ENCODE measurements at regions not wholly inside any gene's neighbourhood (a gene's known extent, or its start where the extent isn't known, plus 50 kb on each side); places are given as distances from the start of the nearest gene placed in this dataset.

DNA sequence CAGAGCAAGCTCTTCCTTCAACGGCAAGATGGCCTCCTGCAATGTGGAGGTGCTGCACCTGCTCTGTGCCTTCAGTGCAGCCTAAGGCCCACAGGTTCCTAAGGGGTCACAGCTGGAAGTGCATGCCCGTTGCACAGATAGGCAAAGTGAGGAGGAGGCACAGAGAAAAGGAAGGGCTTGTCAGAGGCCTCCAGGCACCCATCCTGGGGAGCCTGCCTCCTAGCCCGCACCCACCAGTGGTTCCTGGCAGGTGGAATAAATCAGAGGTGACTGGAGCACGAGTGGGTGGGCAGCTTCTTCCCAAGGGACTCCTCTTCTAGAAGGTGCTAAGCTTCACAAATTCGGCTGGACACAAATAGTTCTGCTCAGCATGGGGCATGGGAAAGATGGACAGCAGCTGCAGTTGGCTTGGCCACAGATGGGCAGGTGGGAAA, 52.8 kb upstream of the STXBP1 start:
- TF ChIP-seq, protein P1, sequence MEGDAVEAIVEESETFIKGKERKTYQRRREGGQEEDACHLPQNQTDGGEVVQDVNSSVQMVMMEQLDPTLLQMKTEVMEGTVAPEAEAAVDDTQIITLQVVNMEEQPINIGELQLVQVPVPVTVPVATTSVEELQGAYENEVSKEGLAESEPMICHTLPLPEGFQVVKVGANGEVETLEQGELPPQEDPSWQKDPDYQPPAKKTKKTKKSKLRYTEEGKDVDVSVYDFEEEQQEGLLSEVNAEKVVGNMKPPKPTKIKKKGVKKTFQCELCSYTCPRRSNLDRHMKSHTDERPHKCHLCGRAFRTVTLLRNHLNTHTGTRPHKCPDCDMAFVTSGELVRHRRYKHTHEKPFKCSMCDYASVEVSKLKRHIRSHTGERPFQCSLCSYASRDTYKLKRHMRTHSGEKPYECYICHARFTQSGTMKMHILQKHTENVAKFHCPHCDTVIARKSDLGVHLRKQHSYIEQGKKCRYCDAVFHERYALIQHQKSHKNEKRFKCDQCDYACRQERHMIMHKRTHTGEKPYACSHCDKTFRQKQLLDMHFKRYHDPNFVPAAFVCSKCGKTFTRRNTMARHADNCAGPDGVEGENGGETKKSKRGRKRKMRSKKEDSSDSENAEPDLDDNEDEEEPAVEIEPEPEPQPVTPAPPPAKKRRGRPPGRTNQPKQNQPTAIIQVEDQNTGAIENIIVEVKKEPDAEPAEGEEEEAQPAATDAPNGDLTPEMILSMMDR (IDR thresholded peaks at IDR 0.05) = no peak
- TF ChIP-seq POLR2AphosphoS5 (IDR thresholded peaks at IDR 0.05) (no peak), POLR2A (IDR thresholded peaks at IDR 0.05) (no peak), EP300 (IDR thresholded peaks at IDR 0.05) (no peak)
- H3K27me3 ChIP-seq = no peaks in the 10 kb centered on the region

DNA sequence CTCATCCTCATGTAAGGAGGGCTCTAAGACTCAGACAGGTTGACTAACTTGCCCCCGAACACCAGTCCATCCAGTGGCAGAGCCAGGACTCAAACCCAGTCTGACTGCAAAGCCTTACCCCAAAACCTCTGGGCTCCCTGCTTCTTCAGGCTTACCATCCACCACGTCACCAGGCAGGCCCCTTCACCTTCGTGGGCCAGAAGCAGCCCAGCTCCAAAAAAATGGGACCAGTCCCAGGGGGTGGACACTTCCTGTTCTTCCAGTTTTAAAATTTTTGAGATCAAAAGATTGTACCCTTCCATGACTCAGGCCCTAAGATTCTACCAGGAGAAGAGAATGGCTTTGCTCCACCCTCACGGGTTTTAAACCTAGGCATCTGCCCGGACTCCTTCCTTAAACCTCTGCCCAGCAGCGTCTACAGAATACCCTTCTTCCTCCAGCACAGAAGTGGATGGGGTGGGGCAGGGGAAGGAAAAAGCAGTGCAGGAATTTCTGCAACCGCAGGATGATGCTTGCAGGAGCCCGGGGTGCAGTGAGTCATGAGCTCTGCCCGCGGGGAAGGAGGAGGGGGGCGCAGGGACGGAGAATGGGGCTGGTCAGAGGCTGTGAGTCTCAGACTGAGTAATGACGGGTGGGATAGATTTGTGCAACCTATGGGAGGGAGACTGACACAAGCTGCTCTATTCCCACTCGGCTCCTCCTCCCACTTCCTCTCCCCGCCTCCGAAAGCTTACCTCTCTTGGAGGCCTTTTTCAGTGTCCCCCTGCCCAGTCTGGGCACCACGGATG, 50.4 kb upstream of the STXBP1 start:
- Histone ChIP-seq H3K4me3 (no peak overlapping the region), H3K9me3 (no peaks in the 10 kb centered on the region), H3K27me3 (no peaks in the 10 kb centered on the region), H3K27ac (peak overlapping the region; percentile 78 to 99 (median 85)), H3K4me1 (peaks cover 87 to 100% (median 95%) of the 10 kb centered on the region in 4 donors), H3K36me3 (peaks cover 14 to 49% (median 32%) of the 10 kb centered on the region in 4 donors)
- TF ChIP-seq POLR2A (IDR thresholded peaks at IDR 0.05) (no peak), POLR2AphosphoS5 (IDR thresholded peaks at IDR 0.05) (peak in 2 of 3 donors; percentile 3 to 76)
- peak; percentile 71 to 91 for DNase-seq
- WGBS, 5 donors = 25 to 30% (median 28%) methylated on average over 17 of the region's 17 CpGs
- intact Hi-C loops (cut with DNase I; ENCODE audit: low total_unique reads) = no loop called here

More for the DNA sequence above, 52.8 kb upstream of the STXBP1 start:
- Histone ChIP-seq H3K4me3 (no peak overlapping the region), H3K9me3 (no peaks in the 10 kb centered on the region), H3K27ac (peak overlapping the region in 4 of 5 donors; percentile 85 to 99 (median 88)), H3K36me3 (peaks cover 10 to 37% (median 23%) of the 10 kb centered on the region in 4 donors), H3K4me1 (peaks cover 88 to 100% (median 94%) of the 10 kb centered on the region in 4 donors)
- intact Hi-C loops (cut with DNase I; ENCODE audit: low total_unique reads) = no loop called here
- WGBS, 5 donors = 59 to 80% (median 66%) methylated on average over 3 to 5 of the region's 5 CpGs
- no peak for DNase-seq
